Keratinocyte (primary cell): ENCODE measurements at regions not wholly inside any gene's neighbourhood (a gene's known extent, or its start where the extent isn't known, plus 50 kb on each side); places are given as distances from the start of the nearest gene placed in this dataset.

Source experiments
- DNase-seq: peaks from one replicate; pipeline ENCODE4 v3.0.0-alpha.2; 2011; ENCODE audit warnings: low read depth, missing footprints, low spot score
- FAIRE-seq: peaks from 2 replicates; lab custom pipeline; 2011; peaks lifted over from hg19 to GRCh38; lab: Jason Lieb, UNC
- H2AFZ ChIP-seq: 2 replicates; pipeline ENCODE4 v1.6.0; 2012; ENCODE audit warnings: low read length, control low read depth, inconsistent platforms; ENCODE audit not compliant: control insufficient read depth
- H3K27ac ChIP-seq: 2 replicates; pipeline ENCODE4 v1.5.1; 2011; ENCODE audit warnings: low read length; ENCODE audit not compliant: control insufficient read depth, insufficient read depth
- H3K27me3 ChIP-seq: 3 replicates; pipeline ENCODE4 v1.6.0; 2011; ENCODE audit warnings: low read length; ENCODE audit not compliant: control insufficient read depth, insufficient read depth; ENCODE audit errors: extremely low read depth
- H3K36me3 ChIP-seq, 2 experiments: 2 replicates in 1 of 2; 3 replicates in 1 of 2; pipeline ENCODE4 v1.5.1; 2011; ENCODE audit warnings: low read length in 2 of 2, mild to moderate bottlenecking in 1 of 2; ENCODE audit not compliant: control insufficient read depth in 2 of 2, insufficient read depth in 2 of 2; ENCODE audit errors: extremely low read depth in 1 of 2
- H3K4me1 ChIP-seq: 3 replicates; pipeline ENCODE4 v1.5.1; 2011; ENCODE audit warnings: low read length; ENCODE audit not compliant: control insufficient read depth, insufficient read depth; ENCODE audit errors: extremely low read depth
- H3K4me2 ChIP-seq: 3 replicates; pipeline ENCODE4 v1.6.0; 2011; ENCODE audit warnings: low read depth, low read length; ENCODE audit not compliant: control insufficient read depth, insufficient read depth; ENCODE audit errors: extremely low read depth
- H3K4me3 ChIP-seq, 3 experiments: fragments of 200-600 bp in 1 of 3; sonication (generic) in 1 of 3; 2 replicates in 2 of 3; 3 replicates in 1 of 3; pipeline ENCODE4 v1.5.1; 2011 to 2016; ENCODE audit warnings: low read length in 3 of 3, mild to moderate bottlenecking in 3 of 3, control low read depth in 2 of 3, inconsistent platforms in 1 of 3, low read depth in 1 of 3, mixed read lengths in 1 of 3, mixed run types in 1 of 3, moderate library complexity in 1 of 3; ENCODE audit not compliant: control insufficient read depth in 2 of 3, insufficient read depth in 2 of 3; ENCODE audit errors: extremely low read depth in 1 of 3
- H3K79me2 ChIP-seq: 2 replicates; pipeline ENCODE4 v1.6.0; 2012; ENCODE audit warnings: low read length; ENCODE audit not compliant: control insufficient read depth, insufficient read depth
- H3K9ac ChIP-seq: 3 replicates; pipeline ENCODE4 v1.6.0; 2011; ENCODE audit warnings: low read length; ENCODE audit not compliant: control insufficient read depth, insufficient read depth; ENCODE audit errors: extremely low read depth
- H3K9me1 ChIP-seq: 3 replicates; pipeline ENCODE4 v1.6.0; 2011; ENCODE audit warnings: low read length; ENCODE audit not compliant: control insufficient read depth, insufficient read depth; ENCODE audit errors: extremely low read depth
- H3K9me3 ChIP-seq: 2 replicates; pipeline ENCODE4 v1.5.1; 2012; ENCODE audit warnings: low read depth, low read length; ENCODE audit not compliant: control insufficient read depth
- H4K20me1 ChIP-seq: 3 replicates; pipeline ENCODE4 v1.6.0; 2011; ENCODE audit warnings: low read length; ENCODE audit not compliant: control insufficient read depth, insufficient read depth; ENCODE audit errors: extremely low read depth
- EZH2 ChIP-seq: IDR thresholded peaks from one replicate; pipeline ENCODE4 v1.6.1; 2012; ENCODE audit warnings: inconsistent platforms, mild to moderate bottlenecking, low read length, moderate library complexity
- dilution Hi-C: fragments of 300-500 bp; cut with MboI; formaldehyde crosslinking; loops from one replicate; pipeline ENCODE4 v1.7.0; 2020; ENCODE audit warnings: low sequenced_read_pairs; ENCODE audit not compliant: extremely low pct_ligation_motif_present
- TF ChIP-seq, protein P1 (sequence below), 3 experiments: IDR thresholded peaks in 1 of 3; conservative IDR thresholded peaks in 1 of 3; optimal IDR thresholded peaks in 1 of 3; 2 replicates in 2 of 3; 3 replicates in 1 of 3; pipeline versions ENCODE3 to v1.5.1; 2011; ENCODE audit warnings: low read length in 3 of 3, mild to moderate bottlenecking in 3 of 3, moderate library complexity in 2 of 3, control low read depth in 1 of 3, inconsistent platforms in 1 of 3; ENCODE audit not compliant: insufficient read depth in 2 of 3; ENCODE audit errors: extremely low read depth in 1 of 3

DNA sequence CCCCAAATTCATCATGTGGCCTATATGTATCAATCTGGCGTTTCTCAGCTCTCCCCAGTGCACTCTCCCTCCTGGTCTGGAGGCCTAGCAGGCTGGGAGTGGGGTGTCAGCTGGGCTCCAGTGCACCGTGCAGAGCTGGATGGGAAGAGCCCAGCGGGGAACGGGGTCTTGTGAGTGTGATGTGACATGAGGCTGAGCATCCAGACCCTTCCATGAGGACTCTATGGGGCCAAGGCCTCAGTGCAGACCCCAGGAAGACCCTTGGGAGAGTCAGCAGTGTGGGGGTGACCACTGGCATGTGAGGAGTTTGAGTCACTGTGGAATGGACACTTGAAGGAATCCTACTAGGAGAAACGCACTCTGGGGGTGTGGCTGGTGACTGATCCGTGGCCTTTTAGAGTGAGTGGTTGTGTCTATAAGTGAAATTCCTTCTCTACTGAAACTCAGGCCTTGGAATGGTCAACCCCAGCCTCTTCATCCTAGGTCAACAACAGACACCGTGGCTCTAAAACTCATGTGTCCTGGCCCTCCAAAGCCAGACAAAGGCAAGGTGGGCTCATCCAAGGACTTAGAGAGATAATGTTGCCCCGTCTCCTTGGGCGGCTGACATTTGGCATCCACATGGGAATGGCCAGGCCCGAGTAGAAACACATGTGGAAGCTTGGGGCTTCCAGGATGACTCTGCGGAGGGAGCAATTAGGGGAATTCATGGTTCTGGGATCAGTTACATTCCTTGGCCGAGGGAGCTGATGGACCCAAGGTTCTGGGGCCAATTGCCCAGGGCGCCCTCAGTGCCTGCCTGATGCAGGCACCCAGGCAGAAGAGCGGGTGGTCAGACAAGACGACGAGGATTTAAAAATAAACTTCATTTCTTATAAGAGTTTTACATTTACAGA lies 156.0 kb upstream of the TWIST2 start:
- H3K9ac ChIP-seq, result no peak overlapping the region
- FAIRE-seq (no peak), DNase-seq (no peak)
- TF ChIP-seq, protein P1, sequence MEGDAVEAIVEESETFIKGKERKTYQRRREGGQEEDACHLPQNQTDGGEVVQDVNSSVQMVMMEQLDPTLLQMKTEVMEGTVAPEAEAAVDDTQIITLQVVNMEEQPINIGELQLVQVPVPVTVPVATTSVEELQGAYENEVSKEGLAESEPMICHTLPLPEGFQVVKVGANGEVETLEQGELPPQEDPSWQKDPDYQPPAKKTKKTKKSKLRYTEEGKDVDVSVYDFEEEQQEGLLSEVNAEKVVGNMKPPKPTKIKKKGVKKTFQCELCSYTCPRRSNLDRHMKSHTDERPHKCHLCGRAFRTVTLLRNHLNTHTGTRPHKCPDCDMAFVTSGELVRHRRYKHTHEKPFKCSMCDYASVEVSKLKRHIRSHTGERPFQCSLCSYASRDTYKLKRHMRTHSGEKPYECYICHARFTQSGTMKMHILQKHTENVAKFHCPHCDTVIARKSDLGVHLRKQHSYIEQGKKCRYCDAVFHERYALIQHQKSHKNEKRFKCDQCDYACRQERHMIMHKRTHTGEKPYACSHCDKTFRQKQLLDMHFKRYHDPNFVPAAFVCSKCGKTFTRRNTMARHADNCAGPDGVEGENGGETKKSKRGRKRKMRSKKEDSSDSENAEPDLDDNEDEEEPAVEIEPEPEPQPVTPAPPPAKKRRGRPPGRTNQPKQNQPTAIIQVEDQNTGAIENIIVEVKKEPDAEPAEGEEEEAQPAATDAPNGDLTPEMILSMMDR (optimal IDR thresholded peaks at IDR 0.05 in 1 of 3, IDR thresholded peaks at IDR 0.05 in 1 of 3, conservative IDR thresholded peaks at IDR 0.05 in 1 of 3; ENCODE audit: extremely low read depth in 1 of 3, insufficient read depth in 2 of 3, low read length in 3 of 3), result no peak
- no peak for TF ChIP-seq EZH2
- no peaks in the 10 kb centered on the region for H4K20me1 ChIP-seq
- no peak overlapping the region for H2AFZ ChIP-seq
- no peaks in the 10 kb centered on the region for H3K9me1 ChIP-seq
- no peaks in the 10 kb centered on the region for H3K4me1 ChIP-seq
- no peak overlapping the region for H3K4me3 ChIP-seq
- no peak overlapping the region for H3K27ac ChIP-seq
- H3K27me3 ChIP-seq, result peaks cover 11% of the 10 kb centered on the region
- dilution Hi-C loops, result no loop called here
- no peak overlapping the region for H3K4me2 ChIP-seq
- no peaks in the 10 kb centered on the region for H3K79me2 ChIP-seq
- H3K9me3 ChIP-seq, result no peaks in the 10 kb centered on the region
- no peaks in the 10 kb centered on the region for H3K36me3 ChIP-seq

DNA sequence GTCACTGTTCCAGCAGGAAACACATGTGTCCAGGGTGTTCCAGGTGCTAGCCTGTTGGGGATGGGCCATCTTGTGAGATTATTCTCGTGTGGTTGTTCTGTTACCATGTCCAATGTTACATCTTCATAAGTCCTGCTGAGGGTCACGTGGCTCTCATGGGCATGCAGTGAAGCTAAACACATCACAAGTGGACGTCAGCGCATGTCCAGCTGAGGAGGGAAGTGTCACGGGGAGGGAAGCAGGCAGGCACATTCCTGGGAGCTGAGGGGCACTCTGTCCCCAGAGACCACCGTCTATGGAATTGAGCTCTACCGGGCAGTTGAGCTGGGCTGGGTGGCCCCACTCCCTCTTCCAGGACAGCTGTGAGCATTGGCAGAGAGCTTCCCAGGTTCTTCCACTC lies 155.3 kb upstream of the TWIST2 start:
- dilution Hi-C loops, result no loop called here
- H4K20me1 ChIP-seq, result no peaks in the 10 kb centered on the region
- no peak for FAIRE-seq

More for the DNA sequence above, 155.3 kb upstream of the TWIST2 start:
- Histone ChIP-seq H3K36me3 (no peaks in the 10 kb centered on the region), H3K4me3 (no peak overlapping the region), H3K9me1 (no peaks in the 10 kb centered on the region), H3K27me3 (peaks cover 11% of the 10 kb centered on the region), H3K9me3 (no peaks in the 10 kb centered on the region), H3K79me2 (no peaks in the 10 kb centered on the region), H3K9ac (no peak overlapping the region), H3K4me1 (no peaks in the 10 kb centered on the region), H3K27ac (no peak overlapping the region), H2AFZ (no peak overlapping the region), H3K4me2 (no peak overlapping the region)
- TF ChIP-seq EZH2, result no peak
- TF ChIP-seq, protein P1 (optimal IDR thresholded peaks at IDR 0.05 in 1 of 3, IDR thresholded peaks at IDR 0.05 in 1 of 3, conservative IDR thresholded peaks at IDR 0.05 in 1 of 3; ENCODE audit: extremely low read depth in 1 of 3, insufficient read depth in 2 of 3, low read length in 3 of 3), result no peak
- no peak for DNase-seq
